Upper lobe of left lung (tissue), 6 donors: ENCODE measurements at regions not wholly inside any gene's neighbourhood (a gene's known extent, or its start where the extent isn't known, plus 50 kb on each side); places are given as distances from the start of the nearest gene placed in this dataset.

Experiments
- ATAC-seq, 2 donors: fragments of 200-7000 bp; cut with Tn5 transposase; one replicate each; pipeline ENCODE4 v1.9.1; 2022; ENCODE audit warnings: mild to moderate bottlenecking in 2 of 2, moderate library complexity in 2 of 2; ENCODE audit not compliant: low FRiP score in 2 of 2
- DNase-seq, 2 donors: peaks; one replicate each; pipeline ENCODE4 v3.0.0-alpha.2; 2019 to 2020
- H3K27ac ChIP-seq, 4 donors: fragments of 200-600 bp; sonication (generic); one replicate each; pipeline ENCODE4 v1.5.1; 2016 to 2019
- H3K27me3 ChIP-seq, 4 donors: fragments of 200-600 bp; sonication (generic); one replicate each; pipeline ENCODE4 v1.5.1; 2017 to 2019
- H3K36me3 ChIP-seq, 4 donors: fragments of 200-600 bp; sonication (generic); one replicate each; pipeline ENCODE4 v1.5.1; 2016 to 2019
- H3K4me1 ChIP-seq, 4 donors: fragments of 200-600 bp; sonication (generic); one replicate each; pipeline ENCODE4 v1.5.1; 2018 to 2019
- H3K4me3 ChIP-seq, 4 donors: fragments of 200-600 bp; sonication (generic); one replicate each; pipeline ENCODE4 v1.5.1; 2017 to 2019; ENCODE audit warnings: mild to moderate bottlenecking in 2 of 4, moderate library complexity in 1 of 4
- H3K9me3 ChIP-seq, 4 donors: fragments of 200-600 bp; sonication (generic); one replicate each; pipeline ENCODE4 v1.5.1; 2018 to 2019
- EP300 ChIP-seq, 4 donors: sonication (generic); formaldehyde crosslinking; IDR thresholded peaks; one replicate each; pipeline ENCODE4 v1.5.1; 2017; ENCODE audit warnings: antibody characterized with exemption in 4 of 4, control low read depth in 2 of 4
- POLR2A ChIP-seq, 4 donors: fragments of 450-650 bp; IDR thresholded peaks; one replicate each; pipeline ENCODE4 v1.5.1; 2016 to 2017; ENCODE audit warnings: antibody characterized with exemption in 4 of 4, mild to moderate bottlenecking in 2 of 4
- POLR2AphosphoS5 ChIP-seq, 2 donors: sonication (generic); formaldehyde crosslinking; IDR thresholded peaks; one replicate each; pipeline ENCODE4 v1.5.1; 2017; ENCODE audit warnings: antibody characterized with exemption in 2 of 2
- whole genome bisulfite sequencing, 2 donors: methylation state at CpG; one replicate each; pipeline ENCODE4 v1.1.5; 2017 to 2018; 5-methylcytosine and 5-hydroxymethylcytosine counted together
- TF ChIP-seq, protein P1 (sequence below), 6 experiments: fragments of 450-650 bp in 4 of 6; fragments of 200-600 bp in 2 of 6; sonication (generic) in 2 of 6; IDR thresholded peaks; one replicate each; pipeline ENCODE4 v1.5.1; 2016 to 2019; ENCODE audit warnings: antibody characterized with exemption in 6 of 6
- donor health status: DM: no; HTN: no; CAD: no; lungs with moderate emphysema.
- donor health status: DM: no; HTN: yes; CAD: no; lungs with severe emphysema.

GRCh38 chr2:46850742-46851141 lies 64.9 kb downstream of the MCFD2 start:
- Histone ChIP-seq H3K27ac (peak overlapping the region; percentile 73 to 90 (median 80)), H3K36me3 (no peaks in the 10 kb centered on the region), H3K4me1 (peaks cover 46 to 72% (median 63%) of the 10 kb centered on the region in 4 donors), H3K4me3 (no peak overlapping the region), H3K9me3 (peaks cover 0 to 4% (median 0%) of the 10 kb centered on the region in 4 donors), H3K27me3 (no peaks in the 10 kb centered on the region)
- DNase-seq: no peak
- TF ChIP-seq EP300 (IDR thresholded peaks at IDR 0.05) (no peak), POLR2A (IDR thresholded peaks at IDR 0.05) (no peak), POLR2AphosphoS5 (IDR thresholded peaks at IDR 0.05) (peak; percentile 9 to 21)
- TF ChIP-seq, protein P1, sequence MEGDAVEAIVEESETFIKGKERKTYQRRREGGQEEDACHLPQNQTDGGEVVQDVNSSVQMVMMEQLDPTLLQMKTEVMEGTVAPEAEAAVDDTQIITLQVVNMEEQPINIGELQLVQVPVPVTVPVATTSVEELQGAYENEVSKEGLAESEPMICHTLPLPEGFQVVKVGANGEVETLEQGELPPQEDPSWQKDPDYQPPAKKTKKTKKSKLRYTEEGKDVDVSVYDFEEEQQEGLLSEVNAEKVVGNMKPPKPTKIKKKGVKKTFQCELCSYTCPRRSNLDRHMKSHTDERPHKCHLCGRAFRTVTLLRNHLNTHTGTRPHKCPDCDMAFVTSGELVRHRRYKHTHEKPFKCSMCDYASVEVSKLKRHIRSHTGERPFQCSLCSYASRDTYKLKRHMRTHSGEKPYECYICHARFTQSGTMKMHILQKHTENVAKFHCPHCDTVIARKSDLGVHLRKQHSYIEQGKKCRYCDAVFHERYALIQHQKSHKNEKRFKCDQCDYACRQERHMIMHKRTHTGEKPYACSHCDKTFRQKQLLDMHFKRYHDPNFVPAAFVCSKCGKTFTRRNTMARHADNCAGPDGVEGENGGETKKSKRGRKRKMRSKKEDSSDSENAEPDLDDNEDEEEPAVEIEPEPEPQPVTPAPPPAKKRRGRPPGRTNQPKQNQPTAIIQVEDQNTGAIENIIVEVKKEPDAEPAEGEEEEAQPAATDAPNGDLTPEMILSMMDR (IDR thresholded peaks at IDR 0.05): no peak
- ATAC-seq: no peak
- 85 to 100% methylated on average over 1 to 3 of the region's 3 CpGs for WGBS, 2 donors

DNA sequence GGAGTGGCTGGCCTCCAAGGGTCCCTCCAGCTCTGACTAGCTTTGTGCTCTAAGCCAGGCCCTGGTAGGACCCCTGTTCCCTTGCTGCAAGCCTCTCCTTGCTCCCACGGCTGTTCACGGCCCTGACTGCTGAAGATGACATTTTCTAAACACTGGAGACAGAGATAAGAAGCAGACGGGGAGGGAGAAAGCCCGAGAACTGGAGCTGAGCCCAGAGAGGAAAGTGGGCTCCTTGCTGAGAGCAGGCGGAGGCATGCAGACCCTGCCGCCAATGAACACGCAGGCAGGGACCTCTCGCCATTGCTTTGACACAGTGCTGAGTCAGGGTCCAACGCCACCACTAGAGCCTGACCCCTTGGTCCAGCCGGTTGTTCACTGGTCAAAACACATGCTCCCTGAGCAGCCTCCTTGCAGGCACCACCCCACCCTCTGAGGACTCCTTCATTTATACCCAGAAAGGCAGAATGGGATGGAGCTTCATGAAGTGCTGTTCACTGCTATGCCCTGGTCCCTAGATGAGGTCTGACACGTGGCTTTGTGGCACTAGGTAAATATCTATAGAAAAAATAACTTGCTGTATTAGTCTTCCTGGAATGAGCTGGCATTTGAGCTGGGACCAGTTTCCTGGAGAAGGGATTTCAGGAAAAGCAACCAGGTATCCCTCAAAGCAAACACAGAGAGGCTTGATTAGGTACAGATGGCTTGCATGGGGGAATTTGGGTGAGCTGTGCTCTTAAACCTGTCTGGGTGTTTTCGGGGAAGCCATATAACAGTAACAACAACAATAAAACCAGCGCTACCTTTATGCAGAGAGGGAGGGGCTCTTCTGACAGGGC lies 65.7 kb downstream of the MCFD2 start:
- Histone ChIP-seq H3K27ac (peak overlapping the region; percentile 73 to 90 (median 80)), H3K36me3 (no peaks in the 10 kb centered on the region), H3K4me1 (peaks cover 54 to 72% (median 63%) of the 10 kb centered on the region in 4 donors), H3K4me3 (no peak overlapping the region), H3K9me3 (peaks cover 0 to 4% (median 0%) of the 10 kb centered on the region in 4 donors), H3K27me3 (no peaks in the 10 kb centered on the region)
- ATAC-seq (peak in 1 of 2 donors; percentile 7), DNase-seq (no peak)
- peak in 1 of 2 donors; percentile 12 for TF ChIP-seq POLR2AphosphoS5 (IDR thresholded peaks at IDR 0.05)
- TF ChIP-seq, protein P1 (IDR thresholded peaks at IDR 0.05): no peak
- 35 to 49% methylated on average over 11 to 13 of the region's 13 CpGs for WGBS, 2 donors

GRCh38 chr2:46849046-46849715 lies 66.4 kb downstream of the MCFD2 start:
- H3K36me3 ChIP-seq: no peaks in the 10 kb centered on the region
- WGBS, 2 donors: 63 to 78% methylated on average over 7 of the region's 7 CpGs
- H3K27ac ChIP-seq: peak overlapping the region; percentile 73 to 90 (median 80)
- TF ChIP-seq EP300 (IDR thresholded peaks at IDR 0.05) (no peak), POLR2A (IDR thresholded peaks at IDR 0.05) (no peak), POLR2AphosphoS5 (IDR thresholded peaks at IDR 0.05) (no peak)
- no peaks in the 10 kb centered on the region for H3K27me3 ChIP-seq
- peaks cover 55 to 65% (median 57%) of the 10 kb centered on the region in 4 donors for H3K4me1 ChIP-seq
- no peak overlapping the region for H3K4me3 ChIP-seq
- DNase-seq (no peak), ATAC-seq (peak in 1 of 2 donors; percentile 33)
- H3K9me3 ChIP-seq: peaks cover 0 to 4% (median 0%) of the 10 kb centered on the region in 4 donors

- H3K27ac ChIP-seq: peak overlapping the region; percentile 73 to 90 (median 80)
- H3K4me1 ChIP-seq: peaks cover 55 to 61% (median 57%) of the 10 kb centered on the region in 4 donors
- DNase-seq: no peak
- WGBS, 2 donors: 57 to 58% methylated on average over 4 to 5 of the region's 5 CpGs
- H3K36me3 ChIP-seq: no peaks in the 10 kb centered on the region
- no peaks in the 10 kb centered on the region for H3K27me3 ChIP-seq
- TF ChIP-seq EP300 (IDR thresholded peaks at IDR 0.05): no peak
- TF ChIP-seq, protein P1 (IDR thresholded peaks at IDR 0.05): no peak
- no peak for TF ChIP-seq POLR2AphosphoS5 (IDR thresholded peaks at IDR 0.05)
- TF ChIP-seq POLR2A (IDR thresholded peaks at IDR 0.05): no peak
- H3K9me3 ChIP-seq: peaks cover 0 to 4% (median 0%) of the 10 kb centered on the region in 4 donors
- no peak overlapping the region for H3K4me3 ChIP-seq
- ATAC-seq: no peak
Observed at GRCh38 chr2:46848447-46848846, 67.2 kb downstream of the MCFD2 start.

DNA sequence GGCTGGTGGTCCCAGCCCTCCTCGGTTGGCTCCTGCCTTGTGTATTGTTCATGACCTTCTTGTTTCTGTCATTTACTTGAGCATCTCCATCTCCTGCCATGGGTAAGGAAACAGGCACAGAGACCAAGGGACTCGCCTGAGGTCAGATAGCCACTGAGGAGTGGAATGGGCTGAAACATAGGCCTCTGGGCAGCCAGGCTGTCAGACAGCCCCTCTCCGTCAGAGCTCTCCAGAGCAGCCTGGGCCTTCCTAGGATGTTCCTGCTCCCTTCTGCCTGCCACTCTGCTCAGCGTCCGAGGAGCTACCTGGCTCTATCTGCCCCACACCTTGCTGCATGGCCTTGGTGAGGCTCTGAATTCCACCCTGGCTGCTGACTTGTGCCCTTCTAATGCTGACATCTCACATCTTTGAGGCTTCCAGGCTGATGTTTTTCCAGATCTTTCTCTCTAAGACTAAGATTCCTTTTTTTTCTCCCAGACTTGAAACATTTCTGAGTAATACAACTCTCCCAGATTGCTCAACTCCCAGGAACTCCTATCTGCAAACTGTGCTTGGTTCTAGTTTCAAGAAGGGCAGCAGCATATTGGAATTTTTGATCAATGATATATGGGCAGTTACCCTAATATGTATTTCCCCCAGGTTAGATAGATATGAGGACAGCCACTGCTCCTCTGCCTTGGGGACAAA lies 67.7 kb downstream of the MCFD2 start:
- peaks cover 55 to 61% (median 57%) of the 10 kb centered on the region in 4 donors for H3K4me1 ChIP-seq
- H3K27me3 ChIP-seq: no peaks in the 10 kb centered on the region
- peaks cover 0 to under 1% (median 0%) of the 10 kb centered on the region in 4 donors for H3K9me3 ChIP-seq
- peak in 1 of 2 donors; percentile 68 for ATAC-seq
- peak overlapping the region; percentile 73 to 90 (median 82) for H3K27ac ChIP-seq
- no peak overlapping the region for H3K4me3 ChIP-seq
- 78 to 81% methylated on average over 4 to 5 of the region's 5 CpGs for WGBS, 2 donors
- H3K36me3 ChIP-seq: no peaks in the 10 kb centered on the region
- TF ChIP-seq, protein P1 (IDR thresholded peaks at IDR 0.05): no peak
- TF ChIP-seq EP300 (IDR thresholded peaks at IDR 0.05) (no peak), POLR2AphosphoS5 (IDR thresholded peaks at IDR 0.05) (no peak), POLR2A (IDR thresholded peaks at IDR 0.05) (no peak)
- no peak for DNase-seq
